DND-41 (cell line): ENCODE measurements at regions not wholly inside any gene's neighbourhood (a gene's known extent, or its start where the extent isn't known, plus 50 kb on each side); places are given as distances from the start of the nearest gene placed in this dataset.

ENCODE experiments used
- ATAC-seq: fragments of 200-7000 bp; cut with Tn5 transposase; 3 replicates; pipeline ENCODE4 v1.9.1; 2021; ENCODE audit warnings: low read depth; ENCODE audit not compliant: insufficient read depth
- DNase-seq: peaks from one replicate; pipeline ENCODE4 v3.0.0-alpha.2; 2020
- H2AFZ ChIP-seq: 2 replicates; pipeline ENCODE4 v1.6.0; 2012; ENCODE audit warnings: low read depth, low read length
- H3K27ac ChIP-seq: 2 replicates; pipeline ENCODE4 v1.5.1; 2012; ENCODE audit warnings: low read length, inconsistent platforms
- H3K27me3 ChIP-seq: fragments of 200-600 bp; sonication (generic); 2 replicates; pipeline ENCODE4 v1.6.0; 2012; ENCODE audit warnings: low read length, mild to moderate bottlenecking, inconsistent platforms; ENCODE audit not compliant: insufficient read depth, poor library complexity
- H3K36me3 ChIP-seq: 2 replicates; pipeline ENCODE4 v1.5.1; 2012; ENCODE audit warnings: low read length, inconsistent platforms; ENCODE audit not compliant: insufficient read depth
- H3K4me1 ChIP-seq: 2 replicates; pipeline ENCODE4 v1.5.1; 2012; ENCODE audit warnings: mild to moderate bottlenecking, low read length; ENCODE audit not compliant: insufficient read depth
- H3K4me2 ChIP-seq: 2 replicates; pipeline ENCODE4 v1.6.0; 2012; ENCODE audit warnings: mild to moderate bottlenecking, moderate library complexity, low read length, inconsistent platforms; ENCODE audit not compliant: insufficient read depth
- H3K4me3 ChIP-seq, 2 experiments: fragments of 200-600 bp in 1 of 2; shearing (Covaris generic) in 1 of 2; 2 replicates each; pipeline ENCODE4 v1.5.1; 2012 to 2016; ENCODE audit warnings: inconsistent platforms in 2 of 2, low read length in 2 of 2, mild to moderate bottlenecking in 2 of 2, low read depth in 1 of 2, moderate library complexity in 1 of 2
- H3K79me2 ChIP-seq: 2 replicates; pipeline ENCODE4 v1.6.0; 2012; ENCODE audit warnings: low read length, inconsistent platforms; ENCODE audit not compliant: insufficient read depth
- H3K9ac ChIP-seq: 2 replicates; pipeline ENCODE4 v1.6.0; 2012; ENCODE audit warnings: low read depth, mild to moderate bottlenecking, inconsistent platforms, low read length, moderate library complexity
- H3K9me3 ChIP-seq: 2 replicates; pipeline ENCODE4 v1.5.1; 2012; ENCODE audit warnings: low read length, moderate library complexity, mild to moderate bottlenecking, inconsistent platforms; ENCODE audit not compliant: insufficient read depth, severe bottlenecking
- H4K20me1 ChIP-seq: 2 replicates; pipeline ENCODE4 v1.6.0; 2012; ENCODE audit warnings: low read length; ENCODE audit not compliant: insufficient read depth
- EZH2 ChIP-seq: IDR thresholded peaks from 3 replicates; pipeline ENCODE4 v1.6.1; 2012; ENCODE audit warnings: borderline replicate concordance, low read depth, mild to moderate bottlenecking, moderate library complexity, low read length, inconsistent platforms; ENCODE audit not compliant: severe bottlenecking
- TF ChIP-seq, protein P1 (sequence below): IDR thresholded peaks from 2 replicates; pipeline ENCODE4 v1.5.1; 2012; ENCODE audit warnings: borderline replicate concordance, low read length, moderate library complexity, mild to moderate bottlenecking; ENCODE audit not compliant: poor library complexity, severe bottlenecking; ENCODE audit errors: extremely low read depth

GRCh38 chr22:26106412-26106811, 62.9 kb upstream of the SEZ6L start:
- no peak overlapping the region for H3K27ac ChIP-seq
- H3K9me3 ChIP-seq: no peaks in the 10 kb centered on the region
- H3K9ac ChIP-seq: no peak overlapping the region
- H3K27me3 ChIP-seq: no peaks in the 10 kb centered on the region
- H3K4me3 ChIP-seq: no peak overlapping the region
- H3K4me2 ChIP-seq: no peak overlapping the region
- no peaks in the 10 kb centered on the region for H4K20me1 ChIP-seq
- no peak for DNase-seq
- no peaks in the 10 kb centered on the region for H3K36me3 ChIP-seq
- TF ChIP-seq, protein P1, sequence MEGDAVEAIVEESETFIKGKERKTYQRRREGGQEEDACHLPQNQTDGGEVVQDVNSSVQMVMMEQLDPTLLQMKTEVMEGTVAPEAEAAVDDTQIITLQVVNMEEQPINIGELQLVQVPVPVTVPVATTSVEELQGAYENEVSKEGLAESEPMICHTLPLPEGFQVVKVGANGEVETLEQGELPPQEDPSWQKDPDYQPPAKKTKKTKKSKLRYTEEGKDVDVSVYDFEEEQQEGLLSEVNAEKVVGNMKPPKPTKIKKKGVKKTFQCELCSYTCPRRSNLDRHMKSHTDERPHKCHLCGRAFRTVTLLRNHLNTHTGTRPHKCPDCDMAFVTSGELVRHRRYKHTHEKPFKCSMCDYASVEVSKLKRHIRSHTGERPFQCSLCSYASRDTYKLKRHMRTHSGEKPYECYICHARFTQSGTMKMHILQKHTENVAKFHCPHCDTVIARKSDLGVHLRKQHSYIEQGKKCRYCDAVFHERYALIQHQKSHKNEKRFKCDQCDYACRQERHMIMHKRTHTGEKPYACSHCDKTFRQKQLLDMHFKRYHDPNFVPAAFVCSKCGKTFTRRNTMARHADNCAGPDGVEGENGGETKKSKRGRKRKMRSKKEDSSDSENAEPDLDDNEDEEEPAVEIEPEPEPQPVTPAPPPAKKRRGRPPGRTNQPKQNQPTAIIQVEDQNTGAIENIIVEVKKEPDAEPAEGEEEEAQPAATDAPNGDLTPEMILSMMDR: no peak
- TF ChIP-seq EZH2: no peak
- no peak for ATAC-seq
- no peaks in the 10 kb centered on the region for H3K4me1 ChIP-seq
- H3K79me2 ChIP-seq: no peaks in the 10 kb centered on the region
- no peak overlapping the region for H2AFZ ChIP-seq

DNA sequence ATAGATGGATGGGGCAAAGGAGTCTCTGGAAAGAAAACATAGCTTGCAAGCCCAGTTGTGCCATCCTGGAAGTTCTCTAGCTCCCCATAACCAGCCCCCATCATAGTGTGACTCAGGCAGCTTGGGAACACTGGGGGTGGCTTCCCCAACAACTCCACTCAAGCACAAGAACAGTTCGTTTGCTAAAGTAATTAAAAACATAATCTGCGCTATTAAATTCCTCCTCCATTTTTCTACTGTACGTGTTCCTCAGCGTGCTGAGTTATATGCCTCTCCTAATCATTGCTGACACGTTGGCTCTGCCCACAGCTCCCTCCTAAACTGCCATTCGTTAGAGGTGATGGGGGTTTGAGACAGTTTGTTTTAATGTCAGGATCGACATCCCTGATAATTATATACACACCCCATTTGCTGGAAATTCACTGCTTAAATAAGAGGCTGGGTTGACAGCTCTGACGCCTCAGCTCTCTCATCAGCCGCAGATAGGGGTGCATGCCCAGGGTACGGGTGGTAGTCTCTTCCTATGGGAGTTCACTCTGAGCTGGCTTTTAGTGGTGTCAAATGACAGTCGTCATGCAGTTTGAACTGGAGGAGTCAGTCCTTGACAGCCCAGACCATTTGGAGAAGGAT, 59.5 kb upstream of the SEZ6L start:
- Histone ChIP-seq H3K27ac (no peak overlapping the region), H3K79me2 (no peaks in the 10 kb centered on the region), H3K9me3 (no peaks in the 10 kb centered on the region), H3K4me1 (no peaks in the 10 kb centered on the region), H3K4me2 (no peak overlapping the region), H3K27me3 (peaks cover 4% of the 10 kb centered on the region), H4K20me1 (no peaks in the 10 kb centered on the region), H3K4me3 (no peak overlapping the region), H3K9ac (no peak overlapping the region), H3K36me3 (no peaks in the 10 kb centered on the region), H2AFZ (no peak overlapping the region)
- ATAC-seq (no peak), DNase-seq (no peak)
- TF ChIP-seq, protein P1: no peak
- TF ChIP-seq EZH2: no peak

GRCh38 chr22:26114826-26115225, 54.4 kb upstream of the SEZ6L start:
- Histone ChIP-seq H3K4me1 (no peaks in the 10 kb centered on the region), H2AFZ (no peak overlapping the region), H3K27ac (no peak overlapping the region), H3K4me2 (no peak overlapping the region), H3K4me3 (no peak overlapping the region), H3K79me2 (no peaks in the 10 kb centered on the region), H3K36me3 (no peaks in the 10 kb centered on the region), H3K9ac (no peak overlapping the region), H3K27me3 (peaks cover 4% of the 10 kb centered on the region), H4K20me1 (no peaks in the 10 kb centered on the region), H3K9me3 (no peaks in the 10 kb centered on the region)
- DNase-seq (no peak), ATAC-seq (no peak)
- TF ChIP-seq, protein P1: no peak
- no peak for TF ChIP-seq EZH2
